H1 (cell line): ENCODE measurements at regions not wholly inside any gene's neighbourhood (a gene's known extent, or its start where the extent isn't known, plus 50 kb on each side); places are given as distances from the start of the nearest gene placed in this dataset.

Source experiments
- CTCF ChIA-PET: fragments of 300-600 bp; sonication (Branson Sonifier 250); formaldehyde crosslinking; loops from one replicate; lab custom pipeline; 2021; ENCODE audit not compliant: partially characterized antibody; lab: Charles Lee
- POLR2A ChIA-PET: fragments of 300-600 bp; sonication (Branson Sonifier 250); formaldehyde crosslinking; loops from one replicate; lab custom pipeline; 2021; ENCODE audit warnings: inconsistent platforms; ENCODE audit not compliant: partially characterized antibody; lab: Charles Lee
- DNase-seq, 2 experiments: peaks; one replicate each; pipeline versions ENCODE4 v3.0.0 to v3.0.0-alpha.2; 2010 to 2022; ENCODE audit warnings: low spot score in 2 of 2, low read depth in 1 of 2, mixed read lengths in 1 of 2
- FAIRE-seq: peaks from 2 replicates; lab custom pipeline; 2011; peaks lifted over from hg19 to GRCh38; lab: Jason Lieb, UNC
- H2AFZ ChIP-seq: 2 replicates; pipeline ENCODE4 v1.8.1; 2012; ENCODE audit warnings: low read length, inconsistent platforms
- H2AK5ac ChIP-seq: 2 replicates; pipeline ENCODE4 v1.6.1; 2013; ENCODE audit warnings: low read depth, low read length
- H2BK120ac ChIP-seq: replicated peaks from 2 replicates; pipeline ENCODE3; 2013; ENCODE audit warnings: low read depth, low read length, inconsistent platforms
- H2BK12ac ChIP-seq: 2 replicates; pipeline ENCODE4 v1.6.1; 2013; ENCODE audit warnings: low read depth, low read length
- H2BK15ac ChIP-seq: 2 replicates; pipeline ENCODE4 v1.6.1; 2013; ENCODE audit warnings: low read length
- H2BK20ac ChIP-seq: 2 replicates; pipeline ENCODE4 v1.6.1; 2013; ENCODE audit warnings: low read length
- H2BK5ac ChIP-seq: 2 replicates; pipeline ENCODE4 v1.6.1; 2013; ENCODE audit warnings: low read depth, low read length
- H3K14ac ChIP-seq: 2 replicates; pipeline ENCODE4 v1.6.1; 2013; ENCODE audit warnings: inconsistent platforms; ENCODE audit not compliant: insufficient read length
- H3K18ac ChIP-seq: 2 replicates; pipeline ENCODE4 v1.6.1; 2013; ENCODE audit warnings: low read length; ENCODE audit errors: extremely low read depth
- H3K23ac ChIP-seq: 2 replicates; pipeline ENCODE4 v1.6.1; 2013; ENCODE audit warnings: inconsistent platforms; ENCODE audit not compliant: insufficient read length
- H3K23me2 ChIP-seq: 2 replicates; pipeline ENCODE4 v1.6.1; 2013; ENCODE audit warnings: low read depth, low read length
- H3K27ac ChIP-seq: 2 replicates; pipeline ENCODE4 v1.6.1; 2011; ENCODE audit warnings: low read depth, low read length, inconsistent platforms
- H3K27me3 ChIP-seq, 4 experiments: replicated peaks in 1 of 4; 1 replicate in 1 of 4; 2 replicates in 3 of 4; pipeline versions ENCODE4 v1.6.1 to v1.8.1; 2011 to 2013; ENCODE audit warnings: low read length in 3 of 4, mild to moderate bottlenecking in 3 of 4, inconsistent platforms in 2 of 4, mixed read lengths in 2 of 4, moderate library complexity in 1 of 4; ENCODE audit not compliant: control insufficient read depth in 3 of 4, insufficient read depth in 3 of 4; ENCODE audit errors: extremely low read depth in 1 of 4
- H3K36me3 ChIP-seq, 4 experiments: 2 replicates each; pipeline versions ENCODE4 v1.6.1 to v1.8.1; 2011 to 2013; ENCODE audit warnings: mild to moderate bottlenecking in 4 of 4, low read length in 3 of 4, moderate library complexity in 2 of 4, control low read depth in 1 of 4, inconsistent platforms in 1 of 4; ENCODE audit not compliant: insufficient read depth in 4 of 4, control insufficient read depth in 2 of 4
- H3K4ac ChIP-seq: replicated peaks from 2 replicates; pipeline ENCODE3; 2013; ENCODE audit warnings: low read length, low read depth, mixed read lengths, inconsistent platforms; ENCODE audit not compliant: insufficient read length
- H3K4me1 ChIP-seq, 4 experiments: replicated peaks in 1 of 4; 1 replicate in 1 of 4; 2 replicates in 3 of 4; pipeline versions ENCODE4 v1.6.1 to v1.8.1; 2011 to 2013; ENCODE audit warnings: low read length in 3 of 4, inconsistent platforms in 2 of 4, mixed read lengths in 1 of 4; ENCODE audit not compliant: insufficient read depth in 4 of 4, control insufficient read depth in 3 of 4
- H3K4me2 ChIP-seq, 2 experiments: 2 replicates each; pipeline versions ENCODE4 v1.6.1 to v1.8.1; 2011 to 2013; ENCODE audit warnings: low read depth in 2 of 2, low read length in 2 of 2, control low read depth in 1 of 2, inconsistent platforms in 1 of 2, mild to moderate bottlenecking in 1 of 2; ENCODE audit not compliant: insufficient read depth in 1 of 2
- H3K4me3 ChIP-seq, 4 experiments: fragments of 200-600, 300-600 bp in 1 of 4; sonication (generic), shearing (Covaris generic), sonication (Bioruptor Twin) in 1 of 4; 2 replicates each; pipeline versions ENCODE4 v1.5.1 to v1.8.1; 2011 to 2016; ENCODE audit warnings: low read length in 4 of 4, low read depth in 3 of 4, control low read depth in 2 of 4, inconsistent platforms in 2 of 4, mild to moderate bottlenecking in 2 of 4, mixed read lengths in 1 of 4, moderate library complexity in 1 of 4; ENCODE audit not compliant: insufficient read depth in 2 of 4; ENCODE audit errors: extremely low read depth in 1 of 4
- H3K56ac ChIP-seq: replicated peaks from 2 replicates; pipeline ENCODE3; 2013; ENCODE audit warnings: low read depth, mild to moderate bottlenecking, mixed read lengths, low read length, inconsistent platforms; ENCODE audit not compliant: insufficient read length
- H3K79me1 ChIP-seq: 2 replicates; pipeline ENCODE4 v1.6.1; 2013; ENCODE audit warnings: low read depth, low read length, control low read depth
- H3K79me2 ChIP-seq, 2 experiments: 2 replicates each; pipeline versions ENCODE4 v1.6.1 to v1.8.1; 2012 to 2013; ENCODE audit warnings: low read length in 2 of 2, mild to moderate bottlenecking in 2 of 2, inconsistent platforms in 1 of 2; ENCODE audit not compliant: insufficient read depth in 2 of 2, control insufficient read depth in 1 of 2
- H3K9ac ChIP-seq, 4 experiments: replicated peaks in 1 of 4; 1 replicate in 1 of 4; 2 replicates in 3 of 4; pipeline versions ENCODE4 v1.6.1 to v1.8.1; 2011 to 2013; ENCODE audit warnings: low read depth in 3 of 4, low read length in 3 of 4, control low read depth in 2 of 4, mild to moderate bottlenecking in 2 of 4, moderate library complexity in 2 of 4, inconsistent platforms in 1 of 4; ENCODE audit errors: extremely low read depth in 1 of 4
- H3K9me3 ChIP-seq, 2 experiments: 2 replicates each; pipeline versions ENCODE4 v1.6.1 to v1.8.1; 2012 to 2013; ENCODE audit warnings: mild to moderate bottlenecking in 2 of 2, moderate library complexity in 2 of 2, control low read depth in 1 of 2, inconsistent platforms in 1 of 2, low read depth in 1 of 2, low read length in 1 of 2, mixed read lengths in 1 of 2; ENCODE audit not compliant: insufficient read depth in 2 of 2
- H4K20me1 ChIP-seq, 2 experiments: replicated peaks in 1 of 2; 2 replicates each; pipeline versions ENCODE3 to v1.8.1; 2011 to 2013; ENCODE audit warnings: inconsistent platforms in 2 of 2, low read length in 2 of 2, mild to moderate bottlenecking in 1 of 2; ENCODE audit not compliant: insufficient read depth in 2 of 2, control insufficient read depth in 1 of 2
- H4K5ac ChIP-seq: 2 replicates; pipeline ENCODE4 v1.6.1; 2013; ENCODE audit warnings: low read length, low read depth, mixed read lengths, inconsistent platforms; ENCODE audit not compliant: insufficient read length
- H4K8ac ChIP-seq: 2 replicates; pipeline ENCODE4 v1.8.0; 2013; ENCODE audit warnings: mild to moderate bottlenecking, moderate library complexity, low read length, inconsistent platforms; ENCODE audit not compliant: insufficient read depth; ENCODE audit errors: extremely low read depth
- H4K91ac ChIP-seq: replicated peaks from 2 replicates; pipeline ENCODE3; 2013; ENCODE audit warnings: low read length, mixed read lengths, inconsistent platforms; ENCODE audit not compliant: insufficient read length
- BACH1 ChIP-seq: IDR thresholded peaks from 2 replicates; pipeline ENCODE4 v1.6.1; 2012; ENCODE audit warnings: low read length, improper control_type of control experiment
- BCL11A ChIP-seq, 2 experiments: IDR thresholded peaks; one replicate each; pipeline ENCODE4 v1.6.1; 2011; ENCODE audit warnings: low read depth in 2 of 2, low read length in 2 of 2, mild to moderate bottlenecking in 2 of 2
- CHD1 ChIP-seq: IDR thresholded peaks from 2 replicates; pipeline ENCODE4 v1.6.1; 2012; ENCODE audit warnings: low read depth, low read length, improper control_type of control experiment
- CHD2 ChIP-seq: IDR thresholded peaks from 2 replicates; pipeline ENCODE4 v1.6.1; 2012; ENCODE audit warnings: low read length, improper control_type of control experiment
- E2F6 ChIP-seq: IDR thresholded peaks from 2 replicates; pipeline ENCODE4 v1.6.1; 2012; ENCODE audit warnings: inconsistent platforms
- MAX ChIP-seq: IDR thresholded peaks from 2 replicates; pipeline ENCODE4 v1.6.1; 2012; ENCODE audit warnings: inconsistent platforms
- NRF1 ChIP-seq: IDR thresholded peaks from 2 replicates; pipeline ENCODE4 v1.6.1; 2011; ENCODE audit warnings: mild to moderate bottlenecking, low read depth, low read length, improper control_type of control experiment
- PHF8 ChIP-seq: fragments of 200-600 bp; sonication (generic); conservative IDR thresholded peaks from 2 replicates; pipeline ENCODE4 v1.7.1; 2012; ENCODE audit warnings: low read depth, mild to moderate bottlenecking, inconsistent platforms, low read length, moderate library complexity
- RNF2 ChIP-seq: fragments of 200-900, 300-1000 bp; sonication (generic); IDR thresholded peaks from 2 replicates; pipeline ENCODE4 v1.7.1; 2016; ENCODE audit warnings: borderline replicate concordance, low read depth, mild to moderate bottlenecking, antibody characterized with exemption, low read length; ENCODE audit not compliant: poor library complexity, severe bottlenecking; ENCODE audit errors: missing control alignments
- SIRT6 ChIP-seq: IDR thresholded peaks from one replicate; pipeline ENCODE4 v1.7.1; 2012; ENCODE audit warnings: low read length, inconsistent platforms
- SUZ12 ChIP-seq: fragments of 200-600 bp; sonication (generic); IDR thresholded peaks from 2 replicates; pipeline ENCODE4 v1.6.1; 2012; ENCODE audit warnings: mild to moderate bottlenecking, inconsistent platforms, low read length, moderate library complexity, mixed read lengths
- TAF1 ChIP-seq: IDR thresholded peaks from 2 replicates; pipeline ENCODE4 v1.6.1; 2011; ENCODE audit warnings: mild to moderate bottlenecking, low read depth, low read length
- WGBS, 2 experiments: shearing (Covaris generic) in 1 of 2; methylation state at CpG; one replicate each; pipeline versions ENCODE4 v1.1.6 to v1.1.7; 2013 to 2015; ENCODE audit warnings: low lambda C conversion rate in 2 of 2, mixed read lengths in 2 of 2, inconsistent platforms in 1 of 2, low coverage in 1 of 2, missing lambda C conversion rate in 1 of 2; ENCODE audit not compliant: insufficient replicate concordance in 2 of 2, insufficient coverage in 1 of 2, insufficient read length in 1 of 2; ENCODE audit errors: extremely low coverage in 1 of 2, missing lambda C conversion rate in 1 of 2; 5-methylcytosine and 5-hydroxymethylcytosine counted together
- TF ChIP-seq, protein P1 (sequence below): IDR thresholded peaks from 2 replicates; pipeline ENCODE4 v1.6.1; 2011; ENCODE audit warnings: low read length, improper control_type of control experiment

DNA sequence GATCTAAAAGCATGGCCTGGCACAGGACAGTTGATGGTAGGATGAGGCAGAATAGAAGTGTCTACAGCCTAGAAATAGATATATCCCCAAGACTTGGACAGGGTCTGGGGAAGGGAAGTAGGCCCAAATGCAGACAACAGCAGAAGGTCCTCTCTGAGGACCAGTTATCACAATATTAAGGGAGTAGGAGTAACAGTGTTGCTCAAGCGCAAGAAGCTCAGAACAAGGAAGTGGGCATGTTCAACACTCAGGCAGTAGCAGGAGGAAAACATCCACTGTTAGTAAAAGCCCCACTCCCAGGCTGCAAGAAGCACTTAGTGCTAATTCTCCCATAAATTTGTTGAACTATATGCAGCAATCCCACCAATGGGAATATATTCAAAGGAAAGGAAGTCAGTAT, 314.7 kb downstream of the METTL4 start:
- H4K91ac ChIP-seq: no peak overlapping the region
- no peak overlapping the region for H3K4me2 ChIP-seq
- no peak overlapping the region for H3K9ac ChIP-seq
- no peak overlapping the region for H2BK5ac ChIP-seq
- 0 out of 2 replicates have a peak overlapping the region, but pooled peaks have one; percentile 13 for H2BK20ac ChIP-seq
- no peak overlapping the region for H2BK120ac ChIP-seq
- H2BK15ac ChIP-seq: no peak overlapping the region
- no peaks in the 10 kb centered on the region for H4K20me1 ChIP-seq
- H3K56ac ChIP-seq: no peak overlapping the region
- H3K4me3 ChIP-seq: no peak overlapping the region
- H3K4me1 ChIP-seq: no peaks in the 10 kb centered on the region
- no peaks in the 10 kb centered on the region for H3K9me3 ChIP-seq
- no peak overlapping the region for H2BK12ac ChIP-seq
- no peak overlapping the region for H3K4ac ChIP-seq
- H3K23me2 ChIP-seq: no peaks in the 10 kb centered on the region
- H3K79me1 ChIP-seq: no peaks in the 10 kb centered on the region
- no peak overlapping the region for H2AFZ ChIP-seq
- WGBS, 2 experiments: 100% methylated on average over 1 of the region's 1 CpG; no CpG with 5 or more reads in 1 of the 2 experiments
- H3K79me2 ChIP-seq: no peaks in the 10 kb centered on the region
- no peak overlapping the region for H4K5ac ChIP-seq
- FAIRE-seq (no peak), DNase-seq (no peak)
- H3K27ac ChIP-seq: no peak overlapping the region
- no peaks in the 10 kb centered on the region for H3K27me3 ChIP-seq
- POLR2A ChIA-PET: no interaction called here
- H4K8ac ChIP-seq: no peak overlapping the region
- no peaks in the 10 kb centered on the region for H3K36me3 ChIP-seq
- H2AK5ac ChIP-seq: no peak overlapping the region
- no peak overlapping the region for H3K18ac ChIP-seq
- CTCF ChIA-PET: interaction anchor here (1.2 kb wide), 1 partner anchor 285 kb away, joined by 3 read pairs; no protein-coding TSS in a partner anchor
- no peak overlapping the region for H3K14ac ChIP-seq
- no peak overlapping the region for H3K23ac ChIP-seq
- TF ChIP-seq MAX (no peak), SUZ12 (no peak), SIRT6 (no peak), TAF1 (no peak), RNF2 (no peak), NRF1 (no peak), CHD1 (no peak), PHF8 (no peak), BACH1 (no peak), CHD2 (no peak), BCL11A (IDR thresholded peaks at IDR 0.05; ENCODE audit: low read depth in 2 of 2, low read length in 2 of 2) (no peak), E2F6 (no peak)
- TF ChIP-seq, protein P1, sequence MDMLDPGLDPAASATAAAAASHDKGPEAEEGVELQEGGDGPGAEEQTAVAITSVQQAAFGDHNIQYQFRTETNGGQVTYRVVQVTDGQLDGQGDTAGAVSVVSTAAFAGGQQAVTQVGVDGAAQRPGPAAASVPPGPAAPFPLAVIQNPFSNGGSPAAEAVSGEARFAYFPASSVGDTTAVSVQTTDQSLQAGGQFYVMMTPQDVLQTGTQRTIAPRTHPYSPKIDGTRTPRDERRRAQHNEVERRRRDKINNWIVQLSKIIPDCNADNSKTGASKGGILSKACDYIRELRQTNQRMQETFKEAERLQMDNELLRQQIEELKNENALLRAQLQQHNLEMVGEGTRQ: no peak
